ENCODE measurements at regions not wholly inside any gene's neighbourhood (a gene's known extent, or its start where the extent isn't known, plus 50 kb on each side); places are given as distances from the start of the nearest gene placed in this dataset.
"Not testable (repeated sequence)": the region's sequence is repeated elsewhere in the genome, so short reads cannot be mapped to it uniquely, and the experiment has no call there.

DNA sequence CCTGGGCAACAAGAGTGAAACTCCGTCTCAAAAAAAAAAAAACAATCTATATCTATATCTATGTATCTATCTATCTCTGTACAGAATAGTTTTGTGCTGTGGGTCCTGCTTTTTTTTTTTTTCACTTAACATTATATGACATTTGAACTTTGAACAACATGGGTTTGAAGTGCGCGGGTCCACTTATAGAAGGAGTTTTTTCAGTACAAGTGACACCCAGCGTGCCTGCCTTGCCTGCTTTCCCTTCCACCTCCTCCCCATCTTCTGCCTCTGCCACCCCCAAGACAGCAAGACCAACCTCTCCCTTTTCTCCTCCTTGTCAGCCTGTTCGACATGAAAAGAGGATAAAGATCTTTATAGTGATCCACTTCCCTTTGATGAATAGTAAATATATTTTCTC lies 102.2 kb upstream of the KCNG1 start:
- H3K27me3 Mint-ChIP-seq (ENCODE audit: low read depth): peaks cover 27% of the 10 kb centered on the region
- no peak overlapping the region for H3K27ac Mint-ChIP-seq
- TF ChIP-seq, protein P1, sequence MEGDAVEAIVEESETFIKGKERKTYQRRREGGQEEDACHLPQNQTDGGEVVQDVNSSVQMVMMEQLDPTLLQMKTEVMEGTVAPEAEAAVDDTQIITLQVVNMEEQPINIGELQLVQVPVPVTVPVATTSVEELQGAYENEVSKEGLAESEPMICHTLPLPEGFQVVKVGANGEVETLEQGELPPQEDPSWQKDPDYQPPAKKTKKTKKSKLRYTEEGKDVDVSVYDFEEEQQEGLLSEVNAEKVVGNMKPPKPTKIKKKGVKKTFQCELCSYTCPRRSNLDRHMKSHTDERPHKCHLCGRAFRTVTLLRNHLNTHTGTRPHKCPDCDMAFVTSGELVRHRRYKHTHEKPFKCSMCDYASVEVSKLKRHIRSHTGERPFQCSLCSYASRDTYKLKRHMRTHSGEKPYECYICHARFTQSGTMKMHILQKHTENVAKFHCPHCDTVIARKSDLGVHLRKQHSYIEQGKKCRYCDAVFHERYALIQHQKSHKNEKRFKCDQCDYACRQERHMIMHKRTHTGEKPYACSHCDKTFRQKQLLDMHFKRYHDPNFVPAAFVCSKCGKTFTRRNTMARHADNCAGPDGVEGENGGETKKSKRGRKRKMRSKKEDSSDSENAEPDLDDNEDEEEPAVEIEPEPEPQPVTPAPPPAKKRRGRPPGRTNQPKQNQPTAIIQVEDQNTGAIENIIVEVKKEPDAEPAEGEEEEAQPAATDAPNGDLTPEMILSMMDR (IDR thresholded peaks at IDR 0.05; ENCODE audit: unreplicated experiment in 3 of 3): no peak
- H3K9me3 Mint-ChIP-seq: no peaks in the 10 kb centered on the region
- H3K36me3 Mint-ChIP-seq (ENCODE audit: low read depth): no peaks in the 10 kb centered on the region
- no peak overlapping the region for H3K4me3 Mint-ChIP-seq
- peaks cover 13% of the 10 kb centered on the region for H3K4me1 Mint-ChIP-seq

DNA sequence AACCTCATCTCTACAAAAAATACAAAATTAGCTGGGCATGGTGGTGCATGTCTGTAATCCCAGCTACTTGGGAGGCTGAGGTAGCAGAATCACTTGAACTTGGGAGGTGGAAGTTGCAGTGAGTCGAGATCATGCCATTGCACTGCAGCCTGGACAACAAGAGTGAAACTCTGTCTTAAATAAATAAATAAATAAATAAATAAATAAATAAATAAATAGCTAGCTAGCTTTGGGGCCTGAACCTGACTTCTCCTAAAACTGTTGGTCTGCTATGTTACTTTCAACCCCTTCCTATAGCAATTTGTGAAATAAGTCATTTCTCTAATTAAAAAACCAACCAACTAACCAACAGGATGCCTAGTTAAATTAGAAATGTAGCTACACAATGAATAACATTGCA lies 101.0 kb upstream of the KCNG1 start:
- H3K9me3 Mint-ChIP-seq; H3K36me3 Mint-ChIP-seq (ENCODE audit: low read depth); H3K27ac Mint-ChIP-seq; H3K4me3 Mint-ChIP-seq: not testable (repeated sequence)
- H3K27me3 Mint-ChIP-seq (ENCODE audit: low read depth): peaks cover 28% of the 10 kb centered on the region
- peaks cover 13% of the 10 kb centered on the region for H3K4me1 Mint-ChIP-seq

DNA sequence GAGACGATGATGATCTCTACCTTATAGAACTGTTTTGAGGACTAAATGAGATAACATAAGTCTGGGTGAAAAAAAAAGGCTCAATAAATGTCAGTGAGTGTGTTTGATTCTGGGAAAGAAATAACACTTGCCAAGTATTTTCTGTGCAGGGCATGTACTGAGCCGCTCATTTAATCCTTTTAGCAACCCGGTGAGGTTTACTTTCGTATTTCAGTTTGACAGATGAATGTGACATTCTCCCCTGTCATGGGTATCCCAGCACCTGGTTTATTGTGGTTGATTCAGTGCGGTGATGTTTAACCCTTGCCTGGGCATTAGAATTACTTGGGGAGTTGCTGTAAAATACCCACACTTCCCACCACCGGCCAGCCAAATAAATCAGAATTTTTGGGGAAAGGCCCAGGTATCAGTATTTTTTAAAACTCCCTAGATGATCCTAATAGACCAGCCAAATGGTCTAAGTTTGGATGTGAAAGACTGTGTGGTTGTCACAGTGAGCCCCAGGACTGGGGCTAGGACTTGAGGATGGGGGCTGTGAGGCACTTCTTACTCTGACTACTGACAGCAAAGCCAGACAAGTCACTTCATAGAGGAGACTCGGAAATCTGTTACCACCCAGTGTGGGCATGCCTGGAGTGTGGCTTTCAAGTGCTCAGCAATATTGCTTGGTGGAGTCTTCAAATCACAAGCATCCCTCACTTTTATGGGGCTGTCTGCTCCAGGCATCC lies 100.2 kb upstream of the KCNG1 start:
- TF ChIP-seq, protein P1 (IDR thresholded peaks at IDR 0.05; ENCODE audit: unreplicated experiment in 3 of 3): no peak
- no peaks in the 10 kb centered on the region for H3K9me3 Mint-ChIP-seq

DNA sequence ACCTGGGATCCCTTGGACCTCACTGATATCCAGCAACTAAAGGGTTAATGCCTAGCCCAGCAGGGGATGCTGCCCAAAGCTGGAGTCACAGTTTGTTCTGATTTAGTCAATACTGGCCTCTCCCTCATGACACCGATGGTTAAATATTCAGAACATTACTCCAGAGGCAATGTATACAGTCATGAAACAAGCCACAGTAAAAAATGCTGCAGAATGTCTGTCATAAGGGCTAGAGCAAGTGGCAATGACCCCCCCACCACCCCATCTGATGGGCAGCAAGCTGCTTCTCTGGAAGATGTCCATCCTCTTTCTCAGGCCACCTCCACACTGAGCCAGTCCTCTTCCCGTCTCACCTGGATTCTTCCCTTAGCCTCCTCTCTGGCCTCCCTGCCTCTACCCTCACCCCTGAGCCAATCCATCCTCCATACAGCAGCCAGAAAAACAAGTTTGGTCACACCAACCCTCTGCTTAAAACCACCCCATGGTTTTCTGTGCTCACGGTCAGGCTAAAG lies 99.0 kb upstream of the KCNG1 start:
- H3K9me3 Mint-ChIP-seq: no peaks in the 10 kb centered on the region
- no peak overlapping the region for H3K4me3 Mint-ChIP-seq
- no peak overlapping the region for H3K27ac Mint-ChIP-seq
- peaks cover 30% of the 10 kb centered on the region for H3K27me3 Mint-ChIP-seq (ENCODE audit: low read depth)
- H3K4me1 Mint-ChIP-seq: peaks cover 13% of the 10 kb centered on the region
- TF ChIP-seq, protein P1 (IDR thresholded peaks at IDR 0.05; ENCODE audit: unreplicated experiment in 3 of 3): no peak
- no peaks in the 10 kb centered on the region for H3K36me3 Mint-ChIP-seq (ENCODE audit: low read depth)

More for the DNA sequence above, 100.2 kb upstream of the KCNG1 start:
- H3K4me3 Mint-ChIP-seq: no peak overlapping the region
- no peak overlapping the region for H3K27ac Mint-ChIP-seq
- H3K27me3 Mint-ChIP-seq (ENCODE audit: low read depth): peaks cover 31% of the 10 kb centered on the region
- H3K4me1 Mint-ChIP-seq: peaks cover 13% of the 10 kb centered on the region
- no peaks in the 10 kb centered on the region for H3K36me3 Mint-ChIP-seq (ENCODE audit: low read depth)

DNA sequence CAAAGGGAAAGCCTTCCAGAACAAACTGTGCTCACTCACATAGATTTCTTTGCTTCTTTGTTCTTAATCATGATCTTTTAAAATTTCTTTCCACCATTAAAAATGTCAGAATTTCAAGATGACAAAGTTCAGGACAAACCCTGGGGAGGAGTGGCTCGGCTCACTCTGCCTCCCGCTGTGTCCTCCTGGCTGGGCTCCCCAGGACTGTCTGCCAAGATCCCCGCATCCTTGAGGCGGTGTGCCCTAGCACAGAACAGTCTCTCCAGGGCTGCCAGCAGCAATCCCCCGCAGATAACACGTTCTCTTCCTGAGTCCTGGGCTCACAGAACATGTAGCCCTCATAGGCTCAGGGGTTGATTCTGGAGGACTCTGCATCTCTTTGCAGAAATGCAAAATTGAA lies 98.4 kb upstream of the KCNG1 start:
- peaks cover 13% of the 10 kb centered on the region for H3K4me1 Mint-ChIP-seq
- no peaks in the 10 kb centered on the region for H3K9me3 Mint-ChIP-seq
- H3K27me3 Mint-ChIP-seq (ENCODE audit: low read depth): peaks cover 24% of the 10 kb centered on the region
- TF ChIP-seq, protein P1 (IDR thresholded peaks at IDR 0.05; ENCODE audit: unreplicated experiment in 3 of 3): no peak
- no peak overlapping the region for H3K4me3 Mint-ChIP-seq
- no peak overlapping the region for H3K27ac Mint-ChIP-seq
- no peaks in the 10 kb centered on the region for H3K36me3 Mint-ChIP-seq (ENCODE audit: low read depth)

DNA sequence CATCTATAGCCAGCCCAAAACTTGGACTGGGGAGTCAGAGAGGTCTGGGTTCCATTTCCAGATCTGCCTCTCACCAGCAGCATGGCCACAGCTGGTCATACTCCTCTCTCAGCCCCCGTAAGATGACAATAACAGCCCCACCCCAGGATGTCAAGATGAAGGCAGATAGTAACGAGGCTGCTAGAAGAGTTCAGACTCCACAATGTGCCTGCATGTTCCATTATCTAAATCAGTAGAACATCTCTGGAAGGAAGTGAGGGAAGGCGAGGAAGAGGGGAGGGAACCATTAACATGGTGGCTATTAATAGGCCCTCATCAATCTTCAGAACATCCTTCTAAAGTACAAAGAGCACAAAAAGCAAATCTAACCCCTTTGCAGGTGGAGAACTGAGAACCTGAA lies 98.0 kb upstream of the KCNG1 start:
- H3K4me1 Mint-ChIP-seq: peaks cover 13% of the 10 kb centered on the region
- no peak overlapping the region for H3K4me3 Mint-ChIP-seq
- TF ChIP-seq, protein P1 (IDR thresholded peaks at IDR 0.05; ENCODE audit: unreplicated experiment in 3 of 3): no peak
- no peaks in the 10 kb centered on the region for H3K9me3 Mint-ChIP-seq
- no peak overlapping the region for H3K27ac Mint-ChIP-seq
- H3K36me3 Mint-ChIP-seq (ENCODE audit: low read depth): no peaks in the 10 kb centered on the region
- H3K27me3 Mint-ChIP-seq (ENCODE audit: low read depth): peaks cover 24% of the 10 kb centered on the region

Data from nephron (organoid).